HTR-8/SVneo (cell line): ENCODE measurements at regions not wholly inside any gene's neighbourhood (a gene's known extent, or its start where the extent isn't known, plus 50 kb on each side); places are given as distances from the start of the nearest gene placed in this dataset.
A peak's percentile ranks its signal among the peaks of the same experiment; 100 is the strongest.
"Not testable (repeated sequence)": the region's sequence is repeated elsewhere in the genome, so short reads cannot be mapped to it uniquely, and the experiment has no call there.

Experiments used
- DNase-seq: peaks from one replicate; pipeline ENCODE4 v3.0.0; 2011; ENCODE audit warnings: low spot score, mixed read lengths; ENCODE audit not compliant: insufficient read length
- FAIRE-seq: peaks from 2 replicates; lab custom pipeline; 2011; peaks lifted over from hg19 to GRCh38; lab: Jason Lieb, UNC

- DNase-seq (no peak), FAIRE-seq (no peak)
Measured at GRCh38 chr5:90289837-90290236, 119.7 kb downstream of the CETN3 start.

GRCh38 chr5:90287036-90287435 is 122.5 kb downstream of the CETN3 start:
- DNase-seq (no peak), FAIRE-seq (no peak)

- DNase-seq = no peak
- FAIRE-seq = no peak
Measured at GRCh38 chr5:90285581-90285980, 124.0 kb downstream of the CETN3 start.

- FAIRE-seq = no peak
- DNase-seq = no peak
Measured at GRCh38 chr5:90284375-90284774, 125.2 kb downstream of the CETN3 start.

- no peak for FAIRE-seq
- DNase-seq = no peak
Measured at GRCh38 chr5:90279091-90279490, 130.5 kb downstream of the CETN3 start.

GRCh38 chr5:90274216-90274615 is 135.3 kb downstream of the CETN3 start:
- no peak for FAIRE-seq
- no peak for DNase-seq

GRCh38 chr5:90267646-90268045 is 141.9 kb downstream of the CETN3 start:
- FAIRE-seq = no peak

GRCh38 chr5:90265545-90265857 is 144.1 kb downstream of the CETN3 start:
- DNase-seq (no peak), FAIRE-seq (no peak)

More at GRCh38 chr5:90267646-90268045, 141.9 kb downstream of the CETN3 start:
- no peak for DNase-seq

- DNase-seq = peak; percentile 19
- no peak for FAIRE-seq
Measured at GRCh38 chr5:90264689-90265544, 144.6 kb downstream of the CETN3 start.

- DNase-seq (no peak), FAIRE-seq (no peak)
Measured at GRCh38 chr5:90263102-90263820, 146.3 kb downstream of the CETN3 start.

- FAIRE-seq (no peak), DNase-seq (no peak)
Measured at GRCh38 chr5:90251447-90251846, 158.1 kb downstream of the CETN3 start.

- no peak for FAIRE-seq
Measured at GRCh38 chr5:90248640-90249039, 160.9 kb downstream of the CETN3 start.

GRCh38 chr5:90243848-90244247 is 165.7 kb downstream of the CETN3 start:
- not testable (repeated sequence) for DNase-seq, FAIRE-seq

More at GRCh38 chr5:90248640-90249039, 160.9 kb downstream of the CETN3 start:
- no peak for DNase-seq

GRCh38 chr5:90233476-90233875 is 176.1 kb downstream of the CETN3 start:
- no peak for FAIRE-seq
- DNase-seq = no peak

- FAIRE-seq = no peak
- no peak for DNase-seq
Measured at GRCh38 chr5:90231688-90232087, 177.9 kb downstream of the CETN3 start.

- FAIRE-seq = no peak
- no peak for DNase-seq
Measured at GRCh38 chr5:90227683-90228082, 181.9 kb downstream of the CETN3 start.

- no peak for DNase-seq
Measured at GRCh38 chr5:90226433-90227099, 183.0 kb downstream of the CETN3 start.

GRCh38 chr5:90224342-90224741 is 185.2 kb downstream of the CETN3 start:
- DNase-seq (no peak), FAIRE-seq (no peak)

More at GRCh38 chr5:90226433-90227099, 183.0 kb downstream of the CETN3 start:
- no peak for FAIRE-seq

- FAIRE-seq = no peak
- DNase-seq = no peak
Measured at GRCh38 chr5:90223756-90224155, 185.8 kb downstream of the CETN3 start.

- FAIRE-seq = no peak
- DNase-seq = peak; percentile 1
Measured at GRCh38 chr5:90221951-90222350, 187.6 kb downstream of the CETN3 start.

- FAIRE-seq = no peak
- DNase-seq = no peak
Measured at GRCh38 chr5:90220554-90220953, 189.0 kb downstream of the CETN3 start.
